Gastroesophageal sphincter (tissue), 3 donors: ENCODE measurements at regions not wholly inside any gene's neighbourhood (a gene's known extent, or its start where the extent isn't known, plus 50 kb on each side); places are given as distances from the start of the nearest gene placed in this dataset.

Experiments used
- EP300 ChIP-seq: sonication (generic); formaldehyde crosslinking; IDR thresholded peaks from one replicate; pipeline ENCODE4 v1.6.1; 2017; ENCODE audit warnings: antibody characterized with exemption, mild to moderate bottlenecking
- POLR2A ChIP-seq, 2 donors: fragments of 450-650 bp; IDR thresholded peaks; one replicate each; pipeline ENCODE4 v1.6.1; 2017; ENCODE audit warnings: antibody characterized with exemption in 2 of 2, mild to moderate bottlenecking in 2 of 2, moderate library complexity in 1 of 2
- POLR2AphosphoS5 ChIP-seq: sonication (generic); formaldehyde crosslinking; IDR thresholded peaks from one replicate; pipeline ENCODE4 v1.6.1; 2017; ENCODE audit warnings: antibody characterized with exemption
- TF ChIP-seq, protein P1 (sequence below), 4 experiments: fragments of 200-600 bp in 2 of 4; fragments of 450-650 bp in 2 of 4; sonication (generic) in 1 of 4; IDR thresholded peaks; one replicate each; pipeline ENCODE4 v1.5.1; 2017 to 2019; ENCODE audit warnings: antibody characterized with exemption in 4 of 4, mild to moderate bottlenecking in 2 of 4, moderate library complexity in 2 of 4

DNA sequence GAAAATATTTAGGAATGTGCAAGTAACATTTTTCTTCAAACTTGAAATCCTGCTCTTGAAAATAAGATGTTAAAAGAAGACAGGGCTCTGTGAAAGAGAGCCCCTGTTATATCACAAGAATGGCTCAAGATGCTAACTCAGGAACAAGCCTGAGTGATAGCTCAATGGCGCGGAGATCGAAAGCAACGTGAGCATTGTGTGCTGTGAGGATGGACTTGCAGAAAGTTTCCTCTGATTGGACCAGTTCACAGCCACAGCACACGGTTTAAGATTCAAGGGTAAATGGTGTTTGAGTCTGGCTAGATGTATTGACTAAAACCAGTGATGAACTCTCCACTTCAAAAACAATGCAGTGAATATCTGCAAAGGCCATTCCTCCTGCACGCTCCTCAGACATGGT lies 2387.0 kb downstream of the MAT2B start:
- TF ChIP-seq POLR2A (IDR thresholded peaks at IDR 0.05) (no peak), POLR2AphosphoS5 (no peak), EP300 (no peak)
- TF ChIP-seq, protein P1, sequence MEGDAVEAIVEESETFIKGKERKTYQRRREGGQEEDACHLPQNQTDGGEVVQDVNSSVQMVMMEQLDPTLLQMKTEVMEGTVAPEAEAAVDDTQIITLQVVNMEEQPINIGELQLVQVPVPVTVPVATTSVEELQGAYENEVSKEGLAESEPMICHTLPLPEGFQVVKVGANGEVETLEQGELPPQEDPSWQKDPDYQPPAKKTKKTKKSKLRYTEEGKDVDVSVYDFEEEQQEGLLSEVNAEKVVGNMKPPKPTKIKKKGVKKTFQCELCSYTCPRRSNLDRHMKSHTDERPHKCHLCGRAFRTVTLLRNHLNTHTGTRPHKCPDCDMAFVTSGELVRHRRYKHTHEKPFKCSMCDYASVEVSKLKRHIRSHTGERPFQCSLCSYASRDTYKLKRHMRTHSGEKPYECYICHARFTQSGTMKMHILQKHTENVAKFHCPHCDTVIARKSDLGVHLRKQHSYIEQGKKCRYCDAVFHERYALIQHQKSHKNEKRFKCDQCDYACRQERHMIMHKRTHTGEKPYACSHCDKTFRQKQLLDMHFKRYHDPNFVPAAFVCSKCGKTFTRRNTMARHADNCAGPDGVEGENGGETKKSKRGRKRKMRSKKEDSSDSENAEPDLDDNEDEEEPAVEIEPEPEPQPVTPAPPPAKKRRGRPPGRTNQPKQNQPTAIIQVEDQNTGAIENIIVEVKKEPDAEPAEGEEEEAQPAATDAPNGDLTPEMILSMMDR (IDR thresholded peaks at IDR 0.05): no peak
